ENCODE measurements at regions not wholly inside any gene's neighbourhood (a gene's known extent, or its start where the extent isn't known, plus 50 kb on each side); places are given as distances from the start of the nearest gene placed in this dataset.

GRCh38 chr10:35890676-35891495, 248.8 kb upstream of the FZD8 start:
- no peak for TF ChIP-seq CTCF (IDR thresholded peaks at IDR 0.05; ENCODE audit: low read length, missing control alignments)
- no peak overlapping the region for H3K4me3 ChIP-seq (replicated peaks; ENCODE audit: low read depth, low read length)
- no peak for DNase-seq (ENCODE audit: low read depth)

- TF ChIP-seq CTCF (IDR thresholded peaks at IDR 0.05; ENCODE audit: low read length, missing control alignments) = no peak
- DNase-seq (ENCODE audit: low read depth) = no peak
- no peak overlapping the region for H3K4me3 ChIP-seq (replicated peaks; ENCODE audit: low read depth, low read length)
Measured at GRCh38 chr10:35889971-35890675, 248.0 kb upstream of the FZD8 start.

GRCh38 chr10:35889226-35889625, 247.1 kb upstream of the FZD8 start:
- H3K4me3 ChIP-seq (replicated peaks; ENCODE audit: low read depth, low read length) = no peak overlapping the region
- no peak for TF ChIP-seq CTCF (IDR thresholded peaks at IDR 0.05; ENCODE audit: low read length, missing control alignments)
- no peak for DNase-seq (ENCODE audit: low read depth)

- H3K4me3 ChIP-seq (replicated peaks; ENCODE audit: low read depth, low read length) = no peak overlapping the region
- no peak for TF ChIP-seq CTCF (IDR thresholded peaks at IDR 0.05; ENCODE audit: low read length, missing control alignments)
- no peak for DNase-seq (ENCODE audit: low read depth)
Measured at GRCh38 chr10:35888400-35888799, 246.3 kb upstream of the FZD8 start.

- DNase-seq (ENCODE audit: low read depth) = no peak
- no peak overlapping the region for H3K4me3 ChIP-seq (replicated peaks; ENCODE audit: low read depth, low read length)
- TF ChIP-seq CTCF (IDR thresholded peaks at IDR 0.05; ENCODE audit: low read length, missing control alignments) = no peak
Measured at GRCh38 chr10:35887685-35888084, 245.6 kb upstream of the FZD8 start.

GRCh38 chr10:35885076-35885475, 243.0 kb upstream of the FZD8 start:
- no peak overlapping the region for H3K4me3 ChIP-seq (replicated peaks; ENCODE audit: low read depth, low read length)
- DNase-seq (ENCODE audit: low read depth) = no peak
- TF ChIP-seq CTCF (IDR thresholded peaks at IDR 0.05; ENCODE audit: low read length, missing control alignments) = no peak
